NCI-H345 treated with DMSO at 0.1 percent for 48 hours (cell line): ENCODE measurements at regions not wholly inside any gene's neighbourhood (a gene's known extent, or its start where the extent isn't known, plus 50 kb on each side); places are given as distances from the start of the nearest gene placed in this dataset.

Experiments
- DNase-seq: peaks from one replicate; lab custom pipeline; 2025; ENCODE audit not compliant: unreplicated experiment; lab: John Stamatoyannopoulos, UW

- no peak for DNase-seq
Measured at GRCh38 chr2:5951471-5951870, 259.3 kb downstream of the SOX11 start.

GRCh38 chr2:5953525-5953924, 261.3 kb downstream of the SOX11 start:
- no peak for DNase-seq

GRCh38 chr2:5954509-5954908, 262.3 kb downstream of the SOX11 start:
- DNase-seq, result no peak

- no peak for DNase-seq
Measured at GRCh38 chr2:5955921-5956320, 263.7 kb downstream of the SOX11 start.

- DNase-seq, result no peak
Measured at GRCh38 chr2:5959836-5960820, 267.9 kb downstream of the SOX11 start.

GRCh38 chr2:5967506-5967905, 275.3 kb downstream of the SOX11 start:
- no peak for DNase-seq

- DNase-seq, result no peak
Measured at GRCh38 chr2:5969303-5969702, 277.1 kb downstream of the SOX11 start.

GRCh38 chr2:5970347-5970746, 278.2 kb downstream of the SOX11 start:
- DNase-seq, result no peak

GRCh38 chr2:5974477-5974876, 282.3 kb downstream of the SOX11 start:
- DNase-seq, result no peak

GRCh38 chr2:5975401-5975800, 283.2 kb downstream of the SOX11 start:
- no peak for DNase-seq

- DNase-seq, result no peak
Measured at GRCh38 chr2:5976531-5977065, 284.4 kb downstream of the SOX11 start.

- DNase-seq, result no peak
Measured at GRCh38 chr2:5977477-5977876, 285.3 kb downstream of the SOX11 start.

GRCh38 chr2:5978131-5978751, 286.1 kb downstream of the SOX11 start:
- no peak for DNase-seq

- DNase-seq, result no peak
Measured at GRCh38 chr2:5980450-5981190, 288.4 kb downstream of the SOX11 start.

GRCh38 chr2:5982193-5982902, 290.2 kb downstream of the SOX11 start:
- no peak for DNase-seq

- DNase-seq, result no peak
Measured at GRCh38 chr2:5982903-5983265, 290.7 kb downstream of the SOX11 start.

- no peak for DNase-seq
Measured at GRCh38 chr2:5983511-5984272, 291.5 kb downstream of the SOX11 start.

- no peak for DNase-seq
Measured at GRCh38 chr2:5984273-5984655, 292.1 kb downstream of the SOX11 start.

GRCh38 chr2:5984946-5985345, 292.8 kb downstream of the SOX11 start:
- DNase-seq, result no peak
